ENCODE measurements at regions not wholly inside any gene's neighbourhood (a gene's known extent, or its start where the extent isn't known, plus 50 kb on each side); places are given as distances from the start of the nearest gene placed in this dataset.
"Not testable (repeated sequence)": the region's sequence is repeated elsewhere in the genome, so short reads cannot be mapped to it uniquely, and the experiment has no call there.

DNA sequence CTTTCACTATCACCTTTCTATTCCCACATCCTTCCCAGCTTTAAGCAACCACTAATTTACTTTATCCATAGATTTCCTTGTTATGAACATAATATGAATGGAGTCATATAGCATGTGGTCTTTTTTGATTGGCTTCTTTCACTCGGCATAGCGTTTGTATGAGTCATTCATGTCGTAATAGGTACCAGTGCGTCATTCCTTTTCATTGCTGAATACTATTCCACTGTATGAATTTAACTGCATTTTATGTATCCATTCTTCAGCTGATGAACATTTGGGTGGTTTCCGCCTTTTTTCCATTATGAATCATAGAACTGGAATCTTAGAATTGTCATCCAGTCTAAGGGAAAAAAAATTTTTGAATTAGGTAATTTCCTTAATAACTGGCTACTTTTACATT is 411.3 kb upstream of the AUTS2 start:
- DNase-seq (ENCODE audit: low read depth): no peak

GRCh38 chr7:69187824-69188333 is 410.4 kb upstream of the AUTS2 start:
- DNase-seq (ENCODE audit: low read depth): peak; percentile 6

GRCh38 chr7:69189406-69189805 is 408.9 kb upstream of the AUTS2 start:
- DNase-seq (ENCODE audit: low read depth): no peak

GRCh38 chr7:69190025-69190424 is 408.2 kb upstream of the AUTS2 start:
- DNase-seq (ENCODE audit: low read depth): no peak

DNA sequence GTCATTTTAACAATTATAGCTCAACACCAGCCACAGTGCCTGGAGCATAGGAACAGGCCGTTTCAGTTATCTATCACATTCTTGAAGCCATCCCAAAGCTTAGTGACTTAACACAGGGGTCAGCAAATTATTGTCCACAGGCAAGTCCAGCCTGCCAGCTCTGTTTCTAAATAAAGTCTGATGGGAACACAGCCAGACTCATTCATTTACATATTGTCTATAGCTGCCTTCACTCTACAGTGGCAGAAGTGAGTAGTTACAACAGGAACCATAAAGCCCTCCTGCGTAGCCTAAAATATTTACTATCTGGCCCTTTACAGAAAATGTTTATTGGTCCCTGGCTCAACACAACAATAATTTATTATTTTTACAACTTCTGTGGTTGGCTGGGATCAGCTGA is 407.5 kb upstream of the AUTS2 start:
- DNase-seq (ENCODE audit: low read depth): no peak

- no peak for DNase-seq (ENCODE audit: low read depth)
These were observed 406.1 kb upstream of the AUTS2 start for GRCh38 chr7:69192134-69192533.

DNA sequence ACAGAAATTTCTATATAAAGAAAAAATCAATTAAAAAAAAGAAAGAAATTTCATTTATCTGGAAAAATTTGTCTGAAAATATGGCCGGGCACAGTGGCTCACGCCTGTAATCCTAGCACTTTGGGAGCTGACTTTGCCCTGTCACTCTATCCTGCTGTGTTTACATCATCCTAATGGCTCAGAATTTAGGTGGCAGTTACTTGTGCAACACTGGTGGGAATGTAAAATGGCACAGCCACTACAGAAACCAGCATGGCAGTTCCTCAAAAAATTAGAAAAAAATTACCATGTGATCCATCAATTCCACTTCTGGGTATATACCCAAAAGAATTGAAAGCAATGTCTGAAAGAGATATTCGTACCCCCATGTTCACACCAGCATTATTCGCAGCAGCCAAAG is 405.2 kb upstream of the AUTS2 start:
- DNase-seq (ENCODE audit: low read depth): no peak

- no peak for DNase-seq (ENCODE audit: low read depth)
These were observed 401.7 kb upstream of the AUTS2 start for GRCh38 chr7:69196593-69196992.

- no peak for DNase-seq (ENCODE audit: low read depth)
These were observed 400.0 kb upstream of the AUTS2 start for GRCh38 chr7:69198250-69198649.

- DNase-seq (ENCODE audit: low read depth): no peak
These were observed 399.2 kb upstream of the AUTS2 start for GRCh38 chr7:69199041-69199440.

GRCh38 chr7:69199661-69200060 is 398.6 kb upstream of the AUTS2 start:
- no peak for DNase-seq (ENCODE audit: low read depth)

DNA sequence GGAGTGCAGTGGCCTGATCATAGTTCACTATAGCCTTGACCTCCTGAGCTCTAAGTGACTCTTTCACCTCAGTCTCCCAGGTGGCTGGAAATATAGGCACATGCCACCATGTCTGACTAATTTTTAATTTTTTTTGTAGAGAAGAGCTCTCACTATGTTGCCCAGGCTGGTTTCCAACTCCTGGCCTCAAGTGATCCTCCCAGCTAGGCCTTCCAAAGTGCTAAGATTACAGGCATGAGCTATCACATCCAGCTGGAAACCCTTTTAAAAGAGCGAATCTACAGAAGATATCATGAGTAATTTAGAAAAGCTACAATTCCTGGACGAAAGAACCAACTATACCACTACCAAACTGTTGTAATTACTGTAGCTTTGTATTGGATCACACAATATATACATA is 394.4 kb upstream of the AUTS2 start:
- no peak for DNase-seq (ENCODE audit: low read depth)

GRCh38 chr7:69204943-69205342 is 393.3 kb upstream of the AUTS2 start:
- no peak for DNase-seq (ENCODE audit: low read depth)

- DNase-seq (ENCODE audit: low read depth): no peak
These were observed 392.7 kb upstream of the AUTS2 start for GRCh38 chr7:69205581-69205980.

DNA sequence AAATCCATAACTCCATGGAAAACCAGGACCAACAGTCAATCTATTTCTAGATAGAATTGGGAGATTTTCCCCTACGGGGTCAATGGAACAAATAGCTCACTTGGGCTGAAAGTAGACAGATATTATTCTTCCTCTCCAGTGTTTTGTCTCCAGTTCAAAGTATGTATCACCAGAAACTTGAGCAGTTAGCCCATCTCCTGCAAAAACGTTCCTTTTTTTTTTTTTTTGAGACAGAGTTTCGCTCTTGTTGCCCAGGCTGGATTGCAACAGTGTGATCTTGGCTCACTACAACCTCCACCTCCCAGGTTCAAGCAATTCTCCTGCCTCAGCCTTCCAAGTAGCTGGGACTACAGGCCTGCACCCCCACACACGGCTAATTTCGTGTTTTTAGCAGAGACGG is 390.0 kb upstream of the AUTS2 start:
- DNase-seq (ENCODE audit: low read depth): no peak

- no peak for DNase-seq (ENCODE audit: low read depth)
These were observed 389.4 kb upstream of the AUTS2 start for GRCh38 chr7:69208848-69209247.

DNA sequence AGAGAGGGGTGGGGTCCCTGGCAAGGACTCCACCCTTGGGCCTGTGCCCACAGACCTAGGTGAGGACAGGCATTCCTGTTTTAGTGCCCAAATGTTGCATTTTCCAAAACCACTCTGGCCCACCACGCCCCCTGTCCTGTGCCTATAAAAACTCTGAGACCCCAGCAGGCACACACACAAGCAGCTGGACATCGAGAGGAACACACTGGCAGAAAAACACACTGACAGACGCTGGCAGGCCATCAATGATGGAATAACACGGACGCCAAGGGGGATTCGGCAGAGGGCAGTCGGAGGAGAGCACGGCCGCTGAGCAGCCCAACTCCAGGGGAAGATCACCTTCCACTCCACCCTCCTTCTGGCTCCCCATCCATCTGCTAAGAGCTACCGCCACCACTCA is 386.9 kb upstream of the AUTS2 start:
- no peak for DNase-seq (ENCODE audit: low read depth)

- no peak for DNase-seq (ENCODE audit: low read depth)
These were observed 386.5 kb upstream of the AUTS2 start for GRCh38 chr7:69211739-69212138.

DNA sequence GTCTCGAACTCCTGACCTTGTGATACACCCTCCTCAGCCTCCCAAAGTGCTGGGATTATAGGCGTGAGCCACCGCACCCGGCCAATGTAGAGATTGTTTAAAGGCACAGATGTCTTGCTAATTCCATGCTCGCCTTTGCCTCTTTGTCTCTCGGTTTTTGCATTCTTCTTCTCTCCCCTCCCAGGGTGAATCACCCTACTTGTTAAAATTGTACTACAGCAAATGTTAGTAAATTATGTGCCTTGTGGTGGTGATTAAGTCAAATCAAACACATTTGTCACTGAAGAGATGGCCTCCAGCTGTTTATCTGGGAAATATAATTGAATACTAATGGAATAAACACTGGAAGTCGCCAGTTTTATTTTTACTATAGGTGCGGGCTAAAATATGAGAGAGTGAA is 384.4 kb upstream of the AUTS2 start:
- DNase-seq (ENCODE audit: low read depth): no peak

- not testable (repeated sequence) for DNase-seq (ENCODE audit: low read depth)
These were observed 382.8 kb upstream of the AUTS2 start for GRCh38 chr7:69215516-69215915.

- DNase-seq (ENCODE audit: low read depth): no peak
These were observed 380.5 kb upstream of the AUTS2 start for GRCh38 chr7:69217516-69218350.

GRCh38 chr7:69218576-69218975 is 379.7 kb upstream of the AUTS2 start:
- no peak for DNase-seq (ENCODE audit: low read depth)

DNA sequence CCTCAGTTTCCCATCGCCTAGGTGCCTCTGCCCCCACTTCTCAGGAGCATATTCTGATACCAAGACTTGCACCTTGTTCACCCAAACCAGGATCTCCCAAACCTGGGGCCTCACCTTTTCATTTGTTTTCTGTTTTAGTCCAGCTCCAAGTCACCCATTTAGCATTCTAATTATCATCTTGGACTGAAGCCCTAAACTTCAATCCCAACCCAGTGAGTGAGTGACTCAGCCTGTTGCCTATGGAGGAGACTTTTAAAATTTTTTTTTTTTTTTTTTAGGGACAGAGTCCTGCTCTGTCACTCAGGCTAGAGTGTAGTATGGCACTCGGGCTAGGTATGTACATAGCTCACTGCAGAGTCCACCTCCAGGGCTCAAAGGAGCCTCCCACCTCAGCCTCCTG is 378.9 kb upstream of the AUTS2 start:
- no peak for DNase-seq (ENCODE audit: low read depth)
